HEK293T (cell line): ENCODE measurements at regions not wholly inside any gene's neighbourhood (a gene's known extent, or its start where the extent isn't known, plus 50 kb on each side); places are given as distances from the start of the nearest gene placed in this dataset.

Source experiments
- CTCF ChIA-PET: fragments of 350-600 bp; formaldehyde crosslinking; extraction: SDS; loops from one replicate; lab custom pipeline; 2021; ENCODE audit warnings: antibody characterized with exemption, inconsistent platforms; lab: Yijun Ruan, JAX
- POLR2A ChIA-PET: fragments of 350-600 bp; formaldehyde crosslinking; extraction: SDS; loops from one replicate; lab custom pipeline; 2020; ENCODE audit warnings: antibody characterized with exemption, inconsistent platforms; lab: Yijun Ruan, JAX
- DNase-seq: peaks from one replicate; pipeline ENCODE4 v3.0.0; 2012; ENCODE audit warnings: mixed read lengths; ENCODE audit errors: extremely low spot score
- ARNT ChIP-seq: fragments of 450-650 bp; IDR thresholded peaks from 2 replicates; pipeline ENCODE4 v1.6.1; 2017; ENCODE audit warnings: mild to moderate bottlenecking
- BHLHE40 ChIP-seq: fragments of 450-650 bp; IDR thresholded peaks from 2 replicates; pipeline ENCODE4 v1.6.1; 2016; ENCODE audit warnings: mild to moderate bottlenecking, moderate library complexity, borderline replicate concordance
- CTBP1 ChIP-seq: fragments of 450-650 bp; IDR thresholded peaks from 2 replicates; pipeline ENCODE4 v1.6.1; 2016; ENCODE audit warnings: borderline replicate concordance
- ELF4 ChIP-seq: fragments of 450-650 bp; IDR thresholded peaks from 2 replicates; pipeline ENCODE4 v1.6.1; 2017; ENCODE audit warnings: antibody characterized with exemption
- FOXA1 ChIP-seq: fragments of 450-650 bp; IDR thresholded peaks from 2 replicates; pipeline ENCODE4 v1.6.1; 2016; ENCODE audit warnings: mild to moderate bottlenecking
- FOXK2 ChIP-seq: fragments of 450-650 bp; IDR thresholded peaks from 2 replicates; pipeline ENCODE4 v1.6.1; 2016; ENCODE audit warnings: mild to moderate bottlenecking
- FOXM1 ChIP-seq: fragments of 450-650 bp; IDR thresholded peaks from 2 replicates; pipeline ENCODE4 v1.6.1; 2017; ENCODE audit warnings: mild to moderate bottlenecking, borderline replicate concordance
- HDGF ChIP-seq: fragments of 450-650 bp; IDR thresholded peaks from 2 replicates; pipeline ENCODE4 v1.6.1; 2017; ENCODE audit warnings: antibody characterized with exemption, borderline replicate concordance
- L3MBTL2 ChIP-seq: fragments of 450-650 bp; conservative IDR thresholded peaks from 2 replicates; pipeline ENCODE4 v1.6.1; 2016; ENCODE audit warnings: mild to moderate bottlenecking
- LEF1 ChIP-seq: fragments of 450-650 bp; IDR thresholded peaks from 2 replicates; pipeline ENCODE4 v1.6.1; 2017; ENCODE audit warnings: mild to moderate bottlenecking, borderline replicate concordance
- NFRKB ChIP-seq: fragments of 450-650 bp; IDR thresholded peaks from 2 replicates; pipeline ENCODE4 v1.6.1; 2016; ENCODE audit warnings: mild to moderate bottlenecking, moderate library complexity
- SP1 ChIP-seq: fragments of 450-650 bp; IDR thresholded peaks from 2 replicates; pipeline ENCODE4 v1.6.1; 2017
- SUZ12 ChIP-seq: fragments of 450-650 bp; IDR thresholded peaks from 2 replicates; pipeline ENCODE4 v1.6.1; 2016; ENCODE audit warnings: mild to moderate bottlenecking
- TARDBP ChIP-seq: fragments of 450-650 bp; IDR thresholded peaks from 2 replicates; pipeline ENCODE4 v1.6.1; 2016
- ZNF384 ChIP-seq: fragments of 450-650 bp; IDR thresholded peaks from 2 replicates; pipeline ENCODE4 v1.6.1; 2016
- TF ChIP-seq, protein P1 (sequence below): fragments of 450-650 bp; IDR thresholded peaks from 2 replicates; pipeline ENCODE4 v1.6.1; 2016

DNA sequence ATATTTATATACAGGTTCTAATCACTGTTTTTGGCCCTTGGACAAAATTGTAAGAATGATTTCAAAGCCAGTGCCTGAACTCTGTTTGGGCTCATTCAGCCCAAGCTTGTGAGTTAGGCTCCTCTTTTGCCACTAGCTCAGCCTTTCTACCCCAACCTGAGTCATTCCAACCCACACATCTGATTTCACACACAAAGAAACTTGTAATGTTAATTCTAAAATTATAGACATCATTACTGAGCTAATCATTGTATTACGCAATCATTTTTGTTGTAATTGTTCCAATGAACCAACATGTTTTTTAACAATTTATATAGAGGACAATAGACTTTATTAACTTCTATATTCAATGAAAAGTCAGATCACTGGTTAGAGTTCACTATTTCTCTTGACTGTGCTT lies 441.1 kb downstream of the ETNK1 start:
- POLR2A ChIA-PET, result no interaction called here
- TF ChIP-seq ARNT (no peak), BHLHE40 (no peak), FOXK2 (no peak), CTBP1 (no peak), ELF4 (no peak), SUZ12 (no peak), NFRKB (no peak), FOXA1 (no peak), L3MBTL2 (no peak), HDGF (no peak), TARDBP (no peak), FOXM1 (no peak)
- TF ChIP-seq, protein P1, sequence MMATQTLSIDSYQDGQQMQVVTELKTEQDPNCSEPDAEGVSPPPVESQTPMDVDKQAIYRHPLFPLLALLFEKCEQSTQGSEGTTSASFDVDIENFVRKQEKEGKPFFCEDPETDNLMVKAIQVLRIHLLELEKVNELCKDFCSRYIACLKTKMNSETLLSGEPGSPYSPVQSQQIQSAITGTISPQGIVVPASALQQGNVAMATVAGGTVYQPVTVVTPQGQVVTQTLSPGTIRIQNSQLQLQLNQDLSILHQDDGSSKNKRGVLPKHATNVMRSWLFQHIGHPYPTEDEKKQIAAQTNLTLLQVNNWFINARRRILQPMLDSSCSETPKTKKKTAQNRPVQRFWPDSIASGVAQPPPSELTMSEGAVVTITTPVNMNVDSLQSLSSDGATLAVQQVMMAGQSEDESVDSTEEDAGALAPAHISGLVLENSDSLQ, result no peak
- CTCF ChIA-PET, result no interaction called here
- no peak for DNase-seq

DNA sequence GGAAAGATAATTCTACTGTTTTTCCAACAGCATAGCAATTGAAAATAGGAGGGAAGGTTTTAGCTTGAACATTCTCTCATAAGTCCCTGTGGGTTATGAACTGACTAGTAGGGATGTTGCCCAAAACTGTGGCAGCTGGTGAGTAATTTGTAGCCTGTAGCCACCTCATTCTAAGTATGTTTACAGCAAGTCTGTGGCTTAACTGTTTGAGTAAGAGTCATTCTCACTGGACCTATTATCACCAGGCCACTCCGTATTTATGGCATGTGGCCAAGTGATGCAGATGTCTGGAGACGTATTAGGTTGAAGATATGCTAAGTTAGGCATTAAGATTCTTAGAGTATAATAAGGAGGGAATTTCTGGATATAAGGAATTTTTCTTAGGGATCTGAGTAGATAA lies 458.3 kb downstream of the ETNK1 start:
- no peak for DNase-seq
- ChIA-PET CTCF (interaction anchor here (0.5 kb wide), 1 partner anchor 45 kb away, joined by 3 read pairs; no protein-coding TSS in a partner anchor), POLR2A (no interaction called here)
- TF ChIP-seq, protein P1, result no peak
- no peak for TF ChIP-seq SP1
- no peak for TF ChIP-seq SUZ12
- TF ChIP-seq NFRKB, result no peak
- TF ChIP-seq CTBP1, result no peak
- TF ChIP-seq LEF1, result no peak
- TF ChIP-seq HDGF, result no peak
- TF ChIP-seq L3MBTL2, result no peak
- no peak for TF ChIP-seq BHLHE40
- TF ChIP-seq FOXA1, result no peak
- no peak for TF ChIP-seq TARDBP
- no peak for TF ChIP-seq FOXK2
- no peak for TF ChIP-seq ELF4
- no peak for TF ChIP-seq ZNF384
- TF ChIP-seq ARNT, result no peak
- no peak for TF ChIP-seq FOXM1

- no peak for TF ChIP-seq FOXM1
- no peak for TF ChIP-seq L3MBTL2
- TF ChIP-seq NFRKB, result no peak
- TF ChIP-seq ELF4, result no peak
- no peak for TF ChIP-seq CTBP1
- TF ChIP-seq BHLHE40, result no peak
- no peak for TF ChIP-seq ZNF384
- TF ChIP-seq, protein P1, result no peak
- TF ChIP-seq LEF1, result no peak
- no peak for TF ChIP-seq SP1
- TF ChIP-seq HDGF, result no peak
- no peak for TF ChIP-seq FOXA1
- TF ChIP-seq SUZ12, result no peak
- no peak for TF ChIP-seq TARDBP
- no peak for TF ChIP-seq ARNT
- TF ChIP-seq FOXK2, result no peak
- POLR2A ChIA-PET, result no interaction called here
- DNase-seq, result no peak
- CTCF ChIA-PET, result no interaction called here
These were observed 459.4 kb downstream of the ETNK1 start for GRCh38 chr12:23084236-23084995.

DNA sequence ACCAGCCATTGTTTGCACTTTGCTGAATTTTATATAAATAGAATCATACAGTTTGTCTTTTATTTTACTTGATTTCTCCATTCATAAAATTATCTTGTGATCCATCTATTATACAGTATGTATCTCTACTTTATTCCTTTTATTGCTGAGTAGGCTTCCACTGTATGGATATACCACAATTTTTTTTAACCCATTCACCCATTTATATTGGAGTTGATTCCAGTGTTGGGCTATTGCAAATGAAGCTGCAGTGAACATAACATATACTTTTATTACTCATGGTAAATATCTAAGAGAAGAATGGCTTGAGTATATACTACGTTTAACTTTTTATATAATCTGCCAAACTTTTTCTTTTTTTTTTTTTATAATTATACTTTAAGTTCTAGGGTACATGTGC lies 463.6 kb downstream of the ETNK1 start:
- no peak for DNase-seq
- TF ChIP-seq CTBP1 (no peak), FOXA1 (no peak), TARDBP (no peak), ELF4 (no peak), NFRKB (no peak), SUZ12 (no peak), ARNT (no peak), LEF1 (no peak), BHLHE40 (no peak), FOXM1 (no peak), SP1 (no peak), FOXK2 (no peak), HDGF (no peak), ZNF384 (no peak), L3MBTL2 (no peak)
- TF ChIP-seq, protein P1, result no peak
- ChIA-PET POLR2A (no interaction called here), CTCF (no interaction called here)

DNA sequence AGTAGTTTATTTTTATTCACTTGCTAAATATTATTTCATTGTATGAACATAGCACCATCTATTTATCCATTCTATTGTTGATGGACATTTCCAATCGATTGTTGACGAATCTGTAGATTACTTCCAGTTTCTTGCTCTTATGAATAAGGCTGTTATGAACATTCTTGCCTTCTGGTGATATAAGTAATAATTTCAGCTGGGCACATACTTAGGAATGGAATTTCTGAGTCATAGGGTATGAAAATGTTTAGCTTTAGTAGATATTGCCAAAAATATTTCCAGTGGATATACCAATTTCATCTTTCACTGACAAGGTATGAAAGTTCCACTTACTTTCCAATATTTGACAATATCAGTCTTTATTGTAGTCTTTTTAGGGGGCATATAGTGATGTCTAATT lies 468.5 kb downstream of the ETNK1 start:
- ChIA-PET CTCF (no interaction called here), POLR2A (no interaction called here)
- no peak for DNase-seq
- TF ChIP-seq NFRKB, result no peak
- TF ChIP-seq BHLHE40, result no peak
- TF ChIP-seq FOXM1, result no peak
- TF ChIP-seq L3MBTL2, result no peak
